Jurkat, Clone E6-1 (cell line): ENCODE measurements at regions not wholly inside any gene's neighbourhood (a gene's known extent, or its start where the extent isn't known, plus 50 kb on each side); places are given as distances from the start of the nearest gene placed in this dataset.

Experiments used
- DNase-seq: peaks from one replicate; pipeline ENCODE4 v3.0.0-alpha.2; 2011; ENCODE audit warnings: low read depth, low spot score
- H3K4me3 ChIP-seq: 2 replicates; pipeline ENCODE4 v1.5.1; 2011; ENCODE audit warnings: mild to moderate bottlenecking, low read length, control low read depth, moderate library complexity

- H3K4me3 ChIP-seq: no peak overlapping the region
- no peak for DNase-seq
These were observed 668.1 kb upstream of the WWC1 start for GRCh38 chr5:167623354-167623753.

- DNase-seq: no peak
- no peak overlapping the region for H3K4me3 ChIP-seq
These were observed 667.4 kb upstream of the WWC1 start for GRCh38 chr5:167624053-167624452.

DNA sequence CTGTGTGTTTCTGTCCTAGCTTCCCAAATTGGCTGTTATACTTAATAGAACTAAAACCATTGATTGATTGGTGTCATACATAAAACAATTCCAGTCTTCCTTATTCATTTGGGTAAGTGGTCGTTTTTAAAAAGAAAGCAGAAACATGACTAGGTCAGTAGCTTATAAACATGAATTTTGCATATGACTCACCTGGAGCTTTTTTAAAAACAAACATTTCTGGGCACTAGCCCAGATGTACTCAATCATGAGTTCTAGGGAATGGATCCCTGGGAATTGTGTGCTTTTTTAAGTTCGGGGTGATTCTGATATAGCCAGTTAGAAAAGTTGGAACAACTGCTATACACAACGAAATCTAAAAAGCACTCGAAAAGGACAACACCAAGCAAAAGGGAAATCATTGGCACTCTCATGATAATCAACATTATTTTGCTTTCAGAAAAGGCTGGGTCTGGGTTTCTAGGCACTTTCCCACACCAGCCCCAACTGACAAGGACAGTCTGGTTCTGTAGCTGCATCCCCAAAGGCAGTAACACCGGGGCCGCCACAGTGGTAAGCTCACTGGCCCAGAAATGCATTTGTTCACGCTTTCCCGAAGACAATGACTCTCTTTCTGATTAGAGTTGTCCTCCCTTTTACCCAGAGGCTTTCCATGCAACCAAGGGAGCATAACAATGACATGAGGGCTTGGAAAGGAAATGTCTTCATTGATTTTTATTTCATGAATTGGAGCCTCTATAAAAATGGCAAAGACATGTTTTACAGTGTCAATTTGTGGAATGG lies 664.9 kb upstream of the WWC1 start:
- DNase-seq: no peak
- no peak overlapping the region for H3K4me3 ChIP-seq

DNA sequence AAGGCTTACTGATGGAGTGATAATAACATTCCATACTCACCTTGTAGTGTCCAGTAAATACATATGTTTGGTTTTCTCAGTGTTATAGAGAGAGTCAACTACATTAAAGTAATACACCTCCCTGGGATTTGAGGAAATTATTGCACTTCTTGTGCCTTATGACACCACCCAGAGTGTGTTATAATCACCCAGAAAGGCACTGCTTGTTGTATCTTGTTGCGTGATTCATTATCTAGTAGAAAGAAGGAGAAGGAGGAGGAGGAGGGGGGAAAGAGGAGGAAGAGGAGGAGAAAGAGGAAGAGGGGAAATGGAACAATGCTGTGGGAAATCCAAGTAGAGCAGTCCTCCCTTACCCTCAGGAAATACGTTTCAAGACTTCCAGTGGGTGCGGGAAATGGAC lies 661.8 kb upstream of the WWC1 start:
- DNase-seq: no peak
- no peak overlapping the region for H3K4me3 ChIP-seq

- no peak overlapping the region for H3K4me3 ChIP-seq
- DNase-seq: no peak
These were observed 660.3 kb upstream of the WWC1 start for GRCh38 chr5:167631191-167631590.

DNA sequence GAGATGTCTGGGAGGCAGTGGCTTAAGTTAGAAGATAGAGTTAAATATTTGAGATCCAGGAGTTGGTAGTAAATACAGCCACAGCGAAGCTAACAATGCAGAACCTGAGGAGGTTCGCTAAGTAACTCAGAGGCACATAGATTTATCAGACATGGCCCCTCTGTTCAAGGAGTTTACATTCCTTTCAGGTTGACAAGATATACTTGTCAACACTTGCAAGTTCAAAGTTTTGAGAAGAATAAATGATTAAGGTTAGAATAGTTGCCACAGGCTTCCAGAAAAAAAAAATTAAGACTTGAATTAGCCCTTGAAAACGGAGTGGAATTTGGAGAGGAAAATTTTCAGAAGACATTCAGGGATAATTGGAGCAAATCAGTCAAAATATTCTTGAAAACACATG lies 658.3 kb upstream of the WWC1 start:
- no peak for DNase-seq
- H3K4me3 ChIP-seq: no peak overlapping the region

- H3K4me3 ChIP-seq: no peak overlapping the region
- no peak for DNase-seq
These were observed 657.5 kb upstream of the WWC1 start for GRCh38 chr5:167633931-167634341.

- DNase-seq: no peak
- H3K4me3 ChIP-seq: no peak overlapping the region
These were observed 657.0 kb upstream of the WWC1 start for GRCh38 chr5:167634432-167634831.

DNA sequence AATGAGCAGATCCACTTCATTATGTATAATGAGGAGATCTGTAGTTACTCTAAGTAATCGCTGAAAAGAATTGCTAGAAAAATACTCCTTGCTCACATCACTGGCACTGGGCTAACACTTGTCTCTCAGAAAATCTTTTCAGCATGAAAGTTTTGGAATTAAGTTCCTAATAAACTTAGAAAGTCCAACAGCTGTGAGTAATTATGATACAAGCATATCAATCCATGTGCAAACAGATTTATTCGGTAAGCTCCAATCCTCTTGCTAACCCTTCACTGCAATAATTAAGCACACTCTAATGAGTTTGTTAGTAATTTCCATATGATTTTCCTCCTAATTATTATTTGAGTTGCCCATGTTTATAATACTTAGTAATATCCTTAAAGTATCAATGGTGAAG lies 652.6 kb upstream of the WWC1 start:
- H3K4me3 ChIP-seq: no peak overlapping the region
- DNase-seq: no peak

DNA sequence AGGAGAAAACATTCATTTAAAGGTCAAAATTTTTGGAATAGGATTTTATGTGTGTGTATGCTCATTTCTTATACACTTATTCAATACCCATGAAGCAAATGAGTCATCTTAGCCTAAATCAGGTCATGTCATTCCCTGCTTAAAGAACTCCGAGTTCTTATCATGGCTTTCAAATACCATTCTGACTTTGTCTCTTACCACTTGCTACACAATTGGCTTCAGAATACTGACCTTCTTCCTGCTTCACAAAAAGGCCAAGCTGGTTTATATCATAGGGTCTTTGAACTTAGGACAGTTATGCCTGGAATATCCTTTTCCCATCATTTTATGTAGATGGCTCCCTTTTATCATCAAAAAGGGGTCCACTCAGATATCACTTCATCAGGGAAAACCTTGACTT lies 652.2 kb upstream of the WWC1 start:
- no peak for DNase-seq
- H3K4me3 ChIP-seq: no peak overlapping the region

- no peak for DNase-seq
- no peak overlapping the region for H3K4me3 ChIP-seq
These were observed 651.7 kb upstream of the WWC1 start for GRCh38 chr5:167639766-167640165.

- H3K4me3 ChIP-seq: no peak overlapping the region
- DNase-seq: no peak
These were observed 649.3 kb upstream of the WWC1 start for GRCh38 chr5:167642181-167642580.

- no peak overlapping the region for H3K4me3 ChIP-seq
- DNase-seq: no peak
These were observed 648.5 kb upstream of the WWC1 start for GRCh38 chr5:167642779-167643517.

- H3K4me3 ChIP-seq: no peak overlapping the region
- no peak for DNase-seq
These were observed 647.7 kb upstream of the WWC1 start for GRCh38 chr5:167643631-167644280.

DNA sequence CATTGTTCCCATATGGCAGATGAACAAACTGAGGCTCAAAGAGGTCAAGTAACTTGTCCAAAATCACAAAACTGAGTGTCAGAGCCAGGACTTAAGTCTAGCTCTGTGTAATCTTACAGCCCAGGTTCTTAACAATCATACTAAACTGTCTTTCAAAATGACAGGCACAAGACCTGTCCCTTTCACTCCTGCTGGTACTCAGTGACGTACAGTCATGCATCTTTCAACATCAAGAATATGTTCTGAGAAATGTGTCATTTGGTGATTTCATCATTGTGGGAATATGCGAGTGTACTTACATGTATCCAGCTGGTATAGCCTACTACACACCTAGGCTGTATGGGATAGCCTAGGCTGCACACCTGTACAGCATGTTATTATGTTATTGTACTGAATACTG lies 646.8 kb upstream of the WWC1 start:
- DNase-seq: no peak
- H3K4me3 ChIP-seq: no peak overlapping the region

- no peak for DNase-seq
- H3K4me3 ChIP-seq: no peak overlapping the region
These were observed 642.0 kb upstream of the WWC1 start for GRCh38 chr5:167649471-167649870.

DNA sequence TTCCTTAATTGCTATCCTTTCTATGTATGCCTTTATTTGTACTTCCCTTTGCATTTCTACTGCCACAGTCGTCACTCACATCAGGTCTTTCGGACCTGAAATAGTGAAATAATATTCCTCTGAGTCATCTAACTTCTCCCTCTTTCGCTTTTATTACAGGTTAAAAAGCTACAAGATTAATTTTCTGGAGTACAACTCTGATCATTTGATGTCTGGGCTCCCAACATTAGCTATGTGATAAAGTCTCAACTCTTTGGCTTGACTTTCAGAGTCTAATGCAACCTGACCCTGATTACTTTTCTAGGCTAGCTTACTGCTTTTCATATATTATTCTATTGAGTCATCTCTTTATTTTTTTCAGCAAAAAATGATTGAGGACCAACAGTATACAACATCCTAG lies 638.8 kb upstream of the WWC1 start:
- no peak overlapping the region for H3K4me3 ChIP-seq
- DNase-seq: no peak

DNA sequence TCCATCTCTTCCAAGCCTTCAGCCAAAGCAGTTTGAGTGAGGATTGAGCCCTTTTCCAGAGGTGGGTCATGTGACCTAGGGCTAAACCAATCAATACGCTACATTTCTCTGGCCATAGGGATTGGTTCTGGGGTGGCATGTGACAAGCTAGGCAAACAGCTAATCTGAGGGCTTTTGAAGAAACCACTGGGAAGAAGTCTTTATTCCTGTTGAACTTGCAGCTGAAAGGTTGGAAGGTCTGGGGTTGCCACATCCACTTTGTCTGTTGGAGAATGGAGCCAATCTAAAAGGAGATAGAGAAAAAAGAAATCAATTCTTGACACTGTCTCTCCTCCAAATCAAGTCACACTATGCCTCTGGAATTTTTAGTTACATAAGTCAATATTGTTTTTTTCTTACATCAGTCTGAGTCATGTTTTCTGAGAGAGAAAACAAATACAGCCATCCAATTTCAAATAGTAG lies 637.8 kb upstream of the WWC1 start:
- H3K4me3 ChIP-seq: no peak overlapping the region
- no peak for DNase-seq

- no peak overlapping the region for H3K4me3 ChIP-seq
- no peak for DNase-seq
These were observed 634.4 kb upstream of the WWC1 start for GRCh38 chr5:167657016-167657415.

GRCh38 chr5:167658889-167659288 lies 632.6 kb upstream of the WWC1 start:
- no peak overlapping the region for H3K4me3 ChIP-seq
- DNase-seq: no peak
